K562 (cell line): ENCODE measurements at regions not wholly inside any gene's neighbourhood (a gene's known extent, or its start where the extent isn't known, plus 50 kb on each side); places are given as distances from the start of the nearest gene placed in this dataset.

ENCODE experiments used
- ATAC-seq: fragments of 200-7000 bp; cut with Tn5 transposase; 3 replicates; pipeline ENCODE4 v1.9.1; 2020; ENCODE audit warnings: moderate library complexity
- BruUV-seq: library from RNA; stranded (reverse); fragments of 400-500 nt; replicated peaks from 2 replicates; lab custom pipeline; 2021; lab: Mats Ljungman, UMichigan
- CTCF ChIA-PET: fragments of 300-600 bp; formaldehyde crosslinking; extraction: SDS; loops from one replicate; lab custom pipeline; 2021; ENCODE audit warnings: low intra/inter-chr PET ratio; lab: Yijun Ruan, JAX
- POLR2A ChIA-PET: fragments of 300-600, 350-650 bp; sonication (Branson Sonifier 250); formaldehyde crosslinking; extraction: SDS; loops from one replicate; lab custom pipeline; 2021; ENCODE audit warnings: antibody characterized with exemption, inconsistent platforms; lab: Yijun Ruan, JAX
- DNase-seq, 4 experiments: peaks; one replicate each; pipeline versions ENCODE4 v3.0.0 to v3.0.0-alpha.2; 2011 to 2018; ENCODE audit warnings: low spot score in 3 of 4, mixed read lengths in 3 of 4; ENCODE audit errors: extremely low read depth in 1 of 4
- FAIRE-seq: peaks from 2 replicates; lab custom pipeline; 2011; peaks lifted over from hg19 to GRCh38; lab: Jason Lieb, UNC
- H2AFZ ChIP-seq: 2 replicates; pipeline ENCODE4 v1.6.0; 2011; ENCODE audit warnings: low read depth, low read length, control low read depth, inconsistent platforms
- H3K27ac ChIP-seq: fragments of 200-600 bp; 3 replicates; pipeline ENCODE4 v1.8.0; 2011; ENCODE audit warnings: low read depth, mild to moderate bottlenecking, control low read depth, inconsistent platforms, low read length, moderate library complexity, mixed read lengths; ENCODE audit errors: extremely low read depth
- H3K27me3 ChIP-seq, 2 experiments: fragments of 300-600 bp in 1 of 2; 2 replicates in 1 of 2; 3 replicates in 1 of 2; pipeline versions ENCODE4 v1.6.0 to v1.8.0; 2011; ENCODE audit warnings: inconsistent platforms in 2 of 2, low read length in 2 of 2, mild to moderate bottlenecking in 1 of 2, mixed read lengths in 1 of 2, moderate library complexity in 1 of 2; ENCODE audit not compliant: control insufficient read depth in 2 of 2, insufficient read depth in 2 of 2
- H3K36me3 ChIP-seq: fragments of 300-600 bp; 3 replicates; pipeline ENCODE4 v1.8.0; 2011; ENCODE audit warnings: mild to moderate bottlenecking, low read length, inconsistent platforms; ENCODE audit not compliant: control insufficient read depth, insufficient read depth
- H3K4me1 ChIP-seq, 2 experiments: fragments of 200-600 bp in 1 of 2; replicated peaks in 1 of 2; 2 replicates in 1 of 2; 3 replicates in 1 of 2; pipeline versions ENCODE4 v1.5.1 to v1.8.0; 2011; ENCODE audit warnings: inconsistent platforms in 2 of 2, low read length in 2 of 2, mild to moderate bottlenecking in 1 of 2, mixed read lengths in 1 of 2, moderate library complexity in 1 of 2; ENCODE audit not compliant: control insufficient read depth in 2 of 2, insufficient read depth in 2 of 2
- H3K4me2 ChIP-seq: 2 replicates; pipeline ENCODE4 v1.6.1; 2011; ENCODE audit warnings: low read length, control low read depth, inconsistent platforms, mixed read lengths; ENCODE audit not compliant: insufficient read depth
- H3K4me3 ChIP-seq: fragments of 200-600 bp; sonication (generic), shearing (Covaris generic); 2 replicates; pipeline ENCODE4 v1.5.1; 2016; ENCODE audit warnings: control low read depth, inconsistent platforms
- H3K79me2 ChIP-seq: fragments of 200-600 bp; 3 replicates; pipeline ENCODE4 v1.8.0; 2011; ENCODE audit warnings: low read length, inconsistent platforms; ENCODE audit not compliant: control insufficient read depth, insufficient read depth
- H3K9ac ChIP-seq, 2 experiments: 2 replicates each; pipeline versions ENCODE4 v1.6.0 to v1.6.1; 2011; ENCODE audit warnings: low read depth in 2 of 2, low read length in 2 of 2, control low read depth in 1 of 2, inconsistent platforms in 1 of 2, mild to moderate bottlenecking in 1 of 2, mixed read lengths in 1 of 2; ENCODE audit not compliant: insufficient read depth in 1 of 2
- H3K9me1 ChIP-seq: one replicate; pipeline ENCODE4 v1.6.0; 2011; ENCODE audit warnings: inconsistent platforms, mild to moderate bottlenecking, low read length, moderate library complexity; ENCODE audit not compliant: control insufficient read depth, insufficient read depth
- H3K9me3 ChIP-seq: replicated peaks from 2 replicates; pipeline ENCODE4 v1.5.1; 2011; ENCODE audit warnings: low read depth, low read length, inconsistent platforms; ENCODE audit not compliant: control insufficient read depth, insufficient read depth
- H4K20me1 ChIP-seq: replicated peaks from 2 replicates; pipeline ENCODE4 v1.6.1; 2011; ENCODE audit warnings: low read length, inconsistent platforms, mixed read lengths; ENCODE audit not compliant: control insufficient read depth, insufficient read depth
- HLTF ChIP-seq: fragments of 450-650 bp; IDR thresholded peaks from 2 replicates; pipeline ENCODE4 v1.6.1; 2016
- ZNF311 ChIP-seq: fragments of 250-450 bp; sonication (Bioruptor Pico); IDR thresholded peaks from 2 replicates; pipeline ENCODE4 v1.4.0; 2020; ENCODE audit warnings: mild to moderate bottlenecking, moderate library complexity
- WGBS: fragments of 100-300 bp; shearing (Covaris generic); methylation state at CpG from one replicate; pipeline ENCODE4 v1.1.6; 2016; ENCODE audit warnings: low coverage, mixed read lengths; ENCODE audit not compliant: insufficient coverage; ENCODE audit errors: missing lambda C conversion rate; 5-methylcytosine and 5-hydroxymethylcytosine counted together
- in situ Hi-C: fragments of 300-500 bp; cut with MboI; formaldehyde crosslinking; loops from 4 replicates; pipeline ENCODE4 v1.15.0; 2018; ENCODE audit warnings: inconsistent platforms, mixed read lengths
- intact Hi-C: fragments of 100-400 bp; cut with micrococcal nuclease; formaldehyde crosslinking; loops from 2 replicates; pipeline ENCODE4 v1.14.2; 2022

DNA sequence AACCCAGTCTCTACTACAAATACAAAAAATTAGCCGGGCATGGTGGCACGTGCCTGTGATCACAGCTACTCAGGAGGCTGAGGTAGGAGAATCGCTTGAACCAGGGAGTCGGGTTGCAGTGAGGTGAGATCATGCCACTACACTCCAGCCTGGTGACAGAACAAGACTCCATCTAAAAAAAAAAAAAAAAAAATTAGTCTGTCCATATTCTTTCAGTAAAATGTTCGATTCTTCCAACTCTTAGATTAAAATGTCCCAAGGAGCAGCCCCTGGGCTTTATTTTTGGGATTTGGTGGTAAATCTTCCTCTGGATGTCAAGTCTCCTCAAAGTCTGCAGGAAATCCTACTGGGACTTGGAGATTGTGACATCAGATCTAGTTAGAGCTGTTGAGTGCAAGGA lies 101.0 kb upstream of the EEF1E1 start:
- no TSS peak for BruUV-seq
- ChIA-PET POLR2A (interaction anchor here (1.0 to 1.4 kb wide), 2 partner anchors 9 to 11 kb away, joined by 3 to 4 read pairs; no protein-coding TSS in a partner anchor), CTCF (interaction anchor here (0.7 kb wide), 1 partner anchor 716 kb away, joined by 3 read pairs; no protein-coding TSS in a partner anchor)
- Histone ChIP-seq H3K27me3 (peaks cover 6 to 11% of the 10 kb centered on the region in 2 experiments; a peak in 4 of 5 replicates), H3K79me2 (no peaks in the 10 kb centered on the region), H3K27ac (no peak overlapping the region), H3K9me3 (no peaks in the 10 kb centered on the region), H3K9ac (no peak overlapping the region), H4K20me1 (no peaks in the 10 kb centered on the region), H3K4me1 (no peaks in the 10 kb centered on the region), H3K36me3 (no peaks in the 10 kb centered on the region), H2AFZ (no peak overlapping the region), H3K4me3 (no peak overlapping the region), H3K4me2 (no peak overlapping the region), H3K9me1 (no peaks in the 10 kb centered on the region)
- FAIRE-seq = no peak
- in situ Hi-C loops (no loop called here), intact Hi-C loops (no loop called here)
- WGBS = 3% methylated on average over 5 of the region's 5 CpGs
- no peak for TF ChIP-seq ZNF311 (CRISPR knock-in tag)
- ATAC-seq = no peak
- no peak for DNase-seq

DNA sequence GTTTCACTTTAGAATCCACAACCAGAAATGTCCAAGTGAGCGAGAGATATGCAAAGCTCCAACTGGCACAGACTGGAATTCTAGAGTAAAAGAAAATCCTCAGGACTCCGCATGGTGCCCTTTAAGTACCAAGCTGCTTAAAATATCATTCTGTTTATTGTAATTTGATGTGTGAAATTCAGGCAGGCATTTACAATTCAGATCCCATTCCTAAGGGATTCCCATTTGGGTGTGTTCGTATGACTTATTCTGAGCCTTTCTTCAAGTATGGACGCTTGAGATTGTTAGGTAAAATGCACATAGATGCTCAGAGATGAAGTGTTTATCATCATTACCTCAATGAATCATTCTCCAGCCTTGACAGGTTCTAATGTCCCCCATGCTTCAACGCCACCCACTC lies 99.3 kb upstream of the EEF1E1 start:
- Histone ChIP-seq H2AFZ (no peak overlapping the region), H3K9ac (no peak overlapping the region), H3K27ac (no peak overlapping the region), H4K20me1 (no peaks in the 10 kb centered on the region), H3K9me3 (no peaks in the 10 kb centered on the region), H3K4me1 (no peaks in the 10 kb centered on the region), H3K9me1 (no peaks in the 10 kb centered on the region), H3K79me2 (no peaks in the 10 kb centered on the region), H3K27me3 (peaks cover 4 to 5% of the 10 kb centered on the region in 2 experiments; a peak in 1 of 5 replicates), H3K4me2 (no peak overlapping the region), H3K36me3 (no peaks in the 10 kb centered on the region), H3K4me3 (no peak overlapping the region)
- CTCF ChIA-PET = no interaction called here
- BruUV-seq = no TSS peak
- DNase-seq = no peak
- in situ Hi-C loops (no loop called here), intact Hi-C loops (no loop called here)
- no peak for TF ChIP-seq HLTF
- POLR2A ChIA-PET = no interaction called here
- no peak for ATAC-seq
- FAIRE-seq = no peak
- WGBS = under 1% methylated on average over 5 of the region's 5 CpGs
